Neural cell (in vitro differentiated cells): ENCODE measurements at regions not wholly inside any gene's neighbourhood (a gene's known extent, or its start where the extent isn't known, plus 50 kb on each side); places are given as distances from the start of the nearest gene placed in this dataset.

Source experiments
- H2AFZ ChIP-seq: fragments of 200-600, 300-800 bp; sonication (generic), shearing (Covaris generic); 2 replicates; pipeline ENCODE4 v1.6.0; 2014; ENCODE audit warnings: low read depth, mild to moderate bottlenecking, antibody characterized with exemption, low read length, moderate library complexity
- H3F3A ChIP-seq: fragments of 200-600 bp; shearing (Covaris generic); 2 replicates; pipeline ENCODE4 v1.6.1; 2016; ENCODE audit warnings: mild to moderate bottlenecking, moderate library complexity, mixed read lengths, antibody characterized with exemption, low read length; ENCODE audit not compliant: insufficient read depth, poor library complexity, severe bottlenecking
- H3K27ac ChIP-seq: fragments of 200-600, 300-800 bp; sonication (generic), shearing (Covaris generic); 2 replicates; pipeline ENCODE4 v1.5.1; 2014; ENCODE audit warnings: mild to moderate bottlenecking, low read length, moderate library complexity
- H3K27me3 ChIP-seq: fragments of 300-800, 200-600 bp; sonication (generic), shearing (Covaris generic); 2 replicates; pipeline ENCODE4 v1.6.0; 2014; ENCODE audit warnings: mild to moderate bottlenecking, low read depth, low read length, moderate library complexity; ENCODE audit not compliant: insufficient read depth
- H3K36me3 ChIP-seq: fragments of 300-800, 200-600 bp; sonication (generic), shearing (Covaris generic); 2 replicates; pipeline ENCODE4 v1.5.1; 2014; ENCODE audit warnings: mild to moderate bottlenecking, antibody characterized with exemption, low read length, moderate library complexity; ENCODE audit not compliant: insufficient read depth
- H3K4me2 ChIP-seq: fragments of 300-800, 200-600 bp; sonication (generic), shearing (Covaris generic); 2 replicates; pipeline ENCODE4 v1.6.0; 2014; ENCODE audit warnings: mild to moderate bottlenecking, low read length
- H3K4me3 ChIP-seq: fragments of 300-800, 200-600 bp; sonication (generic), shearing (Covaris generic); 2 replicates; pipeline ENCODE4 v1.5.1; 2014; ENCODE audit warnings: mild to moderate bottlenecking, low read length, moderate library complexity
- H3K79me2 ChIP-seq: fragments of 200-600 bp; shearing (Covaris generic); replicated peaks from 2 replicates; pipeline ENCODE4 v1.6.0; 2014; ENCODE audit warnings: mild to moderate bottlenecking, low read length, moderate library complexity; ENCODE audit not compliant: insufficient read depth
- H3K9ac ChIP-seq: fragments of 300-800, 200-600 bp; sonication (generic), shearing (Covaris generic); 2 replicates; pipeline ENCODE4 v1.6.1; 2016; ENCODE audit warnings: mild to moderate bottlenecking, low read length, mixed read lengths
- H3K9me2 ChIP-seq: fragments of 200-600 bp; shearing (Covaris generic); 2 replicates; pipeline ENCODE4 v1.6.1; 2016; ENCODE audit warnings: mild to moderate bottlenecking, low read length, mixed read lengths; ENCODE audit not compliant: insufficient read depth
- H3K9me3 ChIP-seq: fragments of 200-600, 300-800 bp; sonication (generic), shearing (Covaris generic); 2 replicates; pipeline ENCODE4 v1.6.1; 2016; ENCODE audit warnings: mild to moderate bottlenecking, mixed run types, low read length, moderate library complexity, mixed read lengths
- H4K20me1 ChIP-seq: fragments of 200-600 bp; shearing (Covaris generic); 2 replicates; pipeline ENCODE4 v1.6.1; 2016; ENCODE audit warnings: mild to moderate bottlenecking, mixed run types; ENCODE audit not compliant: insufficient read depth
- CTCF ChIP-seq: fragments of 450-650 bp; IDR thresholded peaks from 2 replicates; pipeline ENCODE4 v1.5.1; 2014; ENCODE audit warnings: antibody characterized with exemption, mild to moderate bottlenecking, moderate library complexity; ENCODE audit not compliant: poor library complexity, severe bottlenecking
- EP300 ChIP-seq: fragments of 450-650 bp; conservative IDR thresholded peaks from 2 replicates; pipeline ENCODE4 v1.6.1; 2014; ENCODE audit warnings: antibody characterized with exemption, mild to moderate bottlenecking, moderate library complexity; ENCODE audit not compliant: poor library complexity, severe bottlenecking
- EZH2 ChIP-seq: fragments of 200-600, 300-800 bp; shearing (Covaris generic), sonication (generic); IDR thresholded peaks from 2 replicates; pipeline ENCODE4 v1.6.1; 2014; ENCODE audit warnings: antibody characterized with exemption, low read length, borderline replicate concordance, mild to moderate bottlenecking; ENCODE audit not compliant: insufficient read depth, poor library complexity, severe bottlenecking
- MXI1 ChIP-seq: fragments of 450-650 bp; conservative IDR thresholded peaks from 2 replicates; pipeline ENCODE4 v1.6.1; 2014; ENCODE audit warnings: antibody characterized with exemption, mild to moderate bottlenecking; ENCODE audit not compliant: poor library complexity, severe bottlenecking
- POLR2AphosphoS5 ChIP-seq: IDR thresholded peaks from 2 replicates; pipeline ENCODE4 v1.6.1; 2012
- RAD21 ChIP-seq: fragments of 450-650 bp; conservative IDR thresholded peaks from 2 replicates; pipeline ENCODE4 v1.6.1; 2014; ENCODE audit warnings: antibody characterized with exemption, mild to moderate bottlenecking, moderate library complexity
- REST ChIP-seq: IDR thresholded peaks from 2 replicates; pipeline ENCODE4 v1.6.1; 2012; ENCODE audit warnings: borderline replicate concordance
- SMC3 ChIP-seq: fragments of 450-650 bp; conservative IDR thresholded peaks from 2 replicates; pipeline ENCODE4 v1.6.1; 2014; ENCODE audit warnings: antibody characterized with exemption, mild to moderate bottlenecking, moderate library complexity; ENCODE audit not compliant: poor library complexity
- TAF1 ChIP-seq: IDR thresholded peaks from 2 replicates; pipeline ENCODE4 v1.6.1; 2012; ENCODE audit warnings: low read depth

GRCh38 chr7:12862146-12862545 lies 174.7 kb downstream of the ARL4A start:
- no peaks in the 10 kb centered on the region for H3K9me3 ChIP-seq
- TF ChIP-seq REST, result no peak
- no peak for TF ChIP-seq CTCF
- no peak for TF ChIP-seq EZH2
- no peak for TF ChIP-seq POLR2AphosphoS5
- no peak for TF ChIP-seq SMC3
- TF ChIP-seq TAF1, result no peak
- no peak for TF ChIP-seq RAD21
- TF ChIP-seq MXI1, result no peak
- no peak for TF ChIP-seq EP300
- no peaks in the 10 kb centered on the region for H3K79me2 ChIP-seq

GRCh38 chr7:12864470-12865046 lies 177.1 kb downstream of the ARL4A start:
- H3K9ac ChIP-seq, result no peak overlapping the region
- H3K9me2 ChIP-seq, result no peaks in the 10 kb centered on the region
- no peak overlapping the region for H2AFZ ChIP-seq
- no peaks in the 10 kb centered on the region for H3K36me3 ChIP-seq
- H3K4me2 ChIP-seq, result no peak overlapping the region
- H4K20me1 ChIP-seq, result no peaks in the 10 kb centered on the region
- no peaks in the 10 kb centered on the region for H3K79me2 ChIP-seq
- TF ChIP-seq RAD21 (no peak), MXI1 (no peak), REST (no peak), SMC3 (no peak), POLR2AphosphoS5 (no peak), TAF1 (no peak), EP300 (no peak), EZH2 (no peak), CTCF (no peak)
- no peaks in the 10 kb centered on the region for H3K27me3 ChIP-seq
- no peak overlapping the region for H3K27ac ChIP-seq
- no peaks in the 10 kb centered on the region for H3F3A ChIP-seq
- H3K9me3 ChIP-seq, result no peaks in the 10 kb centered on the region
- no peak overlapping the region for H3K4me3 ChIP-seq

More at GRCh38 chr7:12862146-12862545, 174.7 kb downstream of the ARL4A start:
- Histone ChIP-seq H4K20me1 (no peaks in the 10 kb centered on the region), H3K4me3 (no peak overlapping the region), H3F3A (no peaks in the 10 kb centered on the region), H3K9me2 (no peaks in the 10 kb centered on the region), H3K9ac (no peak overlapping the region), H3K27me3 (no peaks in the 10 kb centered on the region), H3K4me2 (no peak overlapping the region), H2AFZ (no peak overlapping the region), H3K27ac (no peak overlapping the region), H3K36me3 (no peaks in the 10 kb centered on the region)
